HEK293 (cell line): ENCODE measurements at regions not wholly inside any gene's neighbourhood (a gene's known extent, or its start where the extent isn't known, plus 50 kb on each side); places are given as distances from the start of the nearest gene placed in this dataset.
"Not testable (repeated sequence)": the region's sequence is repeated elsewhere in the genome, so short reads cannot be mapped to it uniquely, and the experiment has no call there.

Experiments
- MEIS1 ChIP-seq: sonication (generic); formaldehyde crosslinking; IDR thresholded peaks from 2 replicates; pipeline ENCODE4 v1.8.1; 2022; ENCODE audit warnings: missing genetic modification reagents, mild to moderate bottlenecking, borderline replicate concordance
- SETDB1 ChIP-seq: IDR thresholded peaks from one replicate; pipeline ENCODE4 v1.6.1; 2017; ENCODE audit warnings: mild to moderate bottlenecking, low read length, moderate library complexity, mixed read lengths; ENCODE audit not compliant: insufficient read length
- ZNF335 ChIP-seq: fragments of 450-650 bp; formaldehyde crosslinking; conservative IDR thresholded peaks from 2 replicates; pipeline ENCODE4 v1.5.1; 2016; ENCODE audit warnings: missing biosample characterization, missing genetic modification characterization
- ZNF391 ChIP-seq: fragments of 450-650 bp; formaldehyde crosslinking; IDR thresholded peaks from 2 replicates; pipeline ENCODE4 v1.5.1; 2016; ENCODE audit warnings: low read depth, missing biosample characterization, missing genetic modification characterization, borderline replicate concordance
- ZNF426 ChIP-seq: fragments of 450-650 bp; formaldehyde crosslinking; IDR thresholded peaks from 2 replicates; pipeline ENCODE4 v1.5.1; 2017; ENCODE audit warnings: missing biosample characterization, missing genetic modification characterization, mild to moderate bottlenecking, inconsistent platforms, moderate library complexity
- ZNF785 ChIP-seq: fragments of 450-650 bp; formaldehyde crosslinking; IDR thresholded peaks from 2 replicates; pipeline ENCODE4 v1.5.1; 2016; ENCODE audit warnings: missing biosample characterization, missing genetic modification characterization
- ZNF792 ChIP-seq: fragments of 450-650 bp; formaldehyde crosslinking; IDR thresholded peaks from 2 replicates; pipeline ENCODE4 v1.5.1; 2016; ENCODE audit warnings: missing biosample characterization, missing genetic modification characterization
- TF ChIP-seq, protein P1 (sequence below): fragments of 450-650 bp; formaldehyde crosslinking; IDR thresholded peaks from 2 replicates; pipeline ENCODE4 v1.5.1; 2016; ENCODE audit warnings: missing biosample characterization, missing genetic modification characterization
- TF ChIP-seq, protein P2 (sequence below): fragments of 450-650 bp; IDR thresholded peaks from 2 replicates; pipeline ENCODE4 v1.5.1; 2018; ENCODE audit warnings: missing biosample characterization, mild to moderate bottlenecking, missing genetic modification characterization

DNA sequence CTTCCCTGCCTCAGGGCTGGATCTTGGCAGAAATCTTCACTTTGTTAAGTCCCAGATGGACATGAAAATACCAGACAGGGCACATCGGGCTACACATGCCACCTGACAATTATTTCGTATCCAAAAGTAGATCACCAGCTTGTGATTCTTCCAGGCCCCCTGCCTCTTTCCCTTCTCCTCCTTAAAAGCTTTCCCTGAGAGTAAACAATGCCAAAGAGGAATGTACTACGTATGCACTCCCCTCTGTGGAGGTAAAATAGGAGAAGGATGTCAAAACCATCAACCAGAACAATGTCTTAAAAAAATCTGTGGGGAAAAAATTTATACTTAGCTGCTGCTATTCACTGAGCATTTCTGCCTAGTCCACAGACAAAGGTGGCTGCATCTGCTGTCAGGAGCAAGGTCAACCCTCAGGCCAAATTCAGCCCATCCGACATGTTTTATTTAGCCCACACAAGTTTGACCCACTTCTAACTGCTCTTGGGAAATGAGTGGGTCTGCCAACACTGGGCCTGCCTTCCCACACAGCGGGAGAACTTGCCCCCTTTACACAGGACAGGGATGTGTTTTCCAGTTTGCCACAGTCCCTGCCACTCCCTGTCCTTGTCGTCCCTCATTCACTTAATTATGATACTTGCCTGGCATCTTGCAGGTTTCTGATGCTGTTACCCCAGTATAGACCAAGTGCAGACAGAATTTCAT lies 165.8 kb upstream of the NBPF9 start:
- TF ChIP-seq SETDB1; ZNF785; ZNF792 (tag by site-specific recombination); ZNF335 (tag by site-specific recombination); ZNF426; MEIS1 (CRISPR knock-in tag); ZNF391 (tag by site-specific recombination): not testable (repeated sequence)
- TF ChIP-seq, protein P1, sequence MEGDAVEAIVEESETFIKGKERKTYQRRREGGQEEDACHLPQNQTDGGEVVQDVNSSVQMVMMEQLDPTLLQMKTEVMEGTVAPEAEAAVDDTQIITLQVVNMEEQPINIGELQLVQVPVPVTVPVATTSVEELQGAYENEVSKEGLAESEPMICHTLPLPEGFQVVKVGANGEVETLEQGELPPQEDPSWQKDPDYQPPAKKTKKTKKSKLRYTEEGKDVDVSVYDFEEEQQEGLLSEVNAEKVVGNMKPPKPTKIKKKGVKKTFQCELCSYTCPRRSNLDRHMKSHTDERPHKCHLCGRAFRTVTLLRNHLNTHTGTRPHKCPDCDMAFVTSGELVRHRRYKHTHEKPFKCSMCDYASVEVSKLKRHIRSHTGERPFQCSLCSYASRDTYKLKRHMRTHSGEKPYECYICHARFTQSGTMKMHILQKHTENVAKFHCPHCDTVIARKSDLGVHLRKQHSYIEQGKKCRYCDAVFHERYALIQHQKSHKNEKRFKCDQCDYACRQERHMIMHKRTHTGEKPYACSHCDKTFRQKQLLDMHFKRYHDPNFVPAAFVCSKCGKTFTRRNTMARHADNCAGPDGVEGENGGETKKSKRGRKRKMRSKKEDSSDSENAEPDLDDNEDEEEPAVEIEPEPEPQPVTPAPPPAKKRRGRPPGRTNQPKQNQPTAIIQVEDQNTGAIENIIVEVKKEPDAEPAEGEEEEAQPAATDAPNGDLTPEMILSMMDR (tag by site-specific recombination), result not testable (repeated sequence)
- TF ChIP-seq, protein P2, sequence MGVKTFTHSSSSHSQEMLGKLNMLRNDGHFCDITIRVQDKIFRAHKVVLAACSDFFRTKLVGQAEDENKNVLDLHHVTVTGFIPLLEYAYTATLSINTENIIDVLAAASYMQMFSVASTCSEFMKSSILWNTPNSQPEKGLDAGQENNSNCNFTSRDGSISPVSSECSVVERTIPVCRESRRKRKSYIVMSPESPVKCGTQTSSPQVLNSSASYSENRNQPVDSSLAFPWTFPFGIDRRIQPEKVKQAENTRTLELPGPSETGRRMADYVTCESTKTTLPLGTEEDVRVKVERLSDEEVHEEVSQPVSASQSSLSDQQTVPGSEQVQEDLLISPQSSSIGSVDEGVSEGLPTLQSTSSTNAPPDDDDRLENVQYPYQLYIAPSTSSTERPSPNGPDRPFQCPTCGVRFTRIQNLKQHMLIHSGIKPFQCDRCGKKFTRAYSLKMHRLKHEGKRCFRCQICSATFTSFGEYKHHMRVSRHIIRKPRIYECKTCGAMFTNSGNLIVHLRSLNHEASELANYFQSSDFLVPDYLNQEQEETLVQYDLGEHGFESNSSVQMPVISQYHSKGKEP (tag by site-specific recombination), result not testable (repeated sequence)
